ENCODE measurements at regions not wholly inside any gene's neighbourhood (a gene's known extent, or its start where the extent isn't known, plus 50 kb on each side); places are given as distances from the start of the nearest gene placed in this dataset.
"Not testable (repeated sequence)": the region's sequence is repeated elsewhere in the genome, so short reads cannot be mapped to it uniquely, and the experiment has no call there.

DNA sequence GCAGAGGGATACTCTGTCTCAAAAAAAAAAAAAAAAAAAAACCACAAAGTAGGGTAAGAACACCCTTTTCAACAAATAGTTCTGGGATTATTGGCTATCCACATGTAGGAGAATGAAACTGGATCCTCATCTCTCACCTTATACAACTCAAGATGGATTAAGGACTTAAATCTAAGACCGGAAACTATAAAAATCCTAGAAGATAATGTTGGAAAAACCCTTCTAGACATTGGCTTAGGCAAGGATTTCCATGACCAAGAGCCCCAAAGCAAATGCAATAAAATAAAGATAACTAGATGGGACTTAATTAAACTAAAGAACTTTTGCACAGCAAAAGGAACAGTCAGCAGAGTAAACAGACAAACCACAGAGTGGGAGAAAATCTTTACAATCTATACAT, 119.7 kb upstream of the PAM start:
- FAIRE-seq; H3K9ac ChIP-seq (replicated peaks; ENCODE audit: extremely low read depth, insufficient read depth, low read length); H4K20me1 ChIP-seq (replicated peaks; ENCODE audit: control insufficient read depth, extremely low read depth, insufficient read depth, low read length); BruUV-seq (replicated peaks); H3K9me1 ChIP-seq (replicated peaks; ENCODE audit: control insufficient read depth, extremely low read depth, insufficient read depth, low read length); H3K27ac ChIP-seq (ENCODE audit: insufficient read depth, low read depth, low read length); H3K4me2 ChIP-seq (ENCODE audit: insufficient read depth, low read length); dilution Hi-C loops (cut with MboI; ENCODE audit: extremely low pct_ligation_motif_present, low sequenced_read_pairs); H2AFZ ChIP-seq (ENCODE audit: low read depth, low read length); H3K79me2 ChIP-seq (ENCODE audit: control insufficient read depth, insufficient read depth, low read length); POLR2A ChIA-PET; H3K36me3 ChIP-seq (ENCODE audit: control insufficient read depth in 2 of 2, extremely low read depth in 1 of 2, insufficient read depth in 2 of 2, low read length in 2 of 2); H3K27me3 ChIP-seq (ENCODE audit: control insufficient read depth in 2 of 2, insufficient read depth in 2 of 2, low read length in 2 of 2); H3K9me3 ChIP-seq (replicated peaks; ENCODE audit: control insufficient read depth, insufficient read depth, low read length); H3K4me3 ChIP-seq (replicated peaks in 1 of 3; ENCODE audit: insufficient read depth in 1 of 3, low read depth in 1 of 3, low read length in 3 of 3); intact Hi-C loops (cut with micrococcal nuclease); H3K4me1 ChIP-seq (ENCODE audit: control insufficient read depth, extremely low read depth, insufficient read depth, low read length); DNase-seq (ENCODE audit: low read depth, low spot score); CTCF ChIA-PET: not testable (repeated sequence)

DNA sequence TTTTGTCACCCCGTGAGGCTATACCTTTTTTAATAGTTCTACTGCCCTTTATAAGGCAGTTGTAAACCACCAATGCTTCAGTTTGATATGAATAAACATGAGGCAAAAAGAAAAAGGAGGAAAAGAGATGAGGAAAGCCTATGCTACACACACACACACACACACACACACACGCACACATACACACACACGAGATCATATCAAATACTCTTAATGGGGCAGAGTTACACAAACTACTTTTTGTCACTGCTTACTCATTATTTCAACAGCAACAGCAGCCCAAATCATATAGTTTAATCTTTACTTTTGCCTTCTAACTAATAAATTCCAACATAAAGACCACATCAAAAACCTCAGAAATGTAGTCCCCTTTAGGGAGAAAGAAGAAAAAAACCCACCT, 116.8 kb upstream of the PAM start:
- no peaks in the 10 kb centered on the region for H4K20me1 ChIP-seq (replicated peaks; ENCODE audit: control insufficient read depth, extremely low read depth, insufficient read depth, low read length)
- no peak overlapping the region for H3K4me2 ChIP-seq (ENCODE audit: insufficient read depth, low read length)
- intact Hi-C loops (cut with micrococcal nuclease) (no loop called here), dilution Hi-C loops (cut with MboI; ENCODE audit: extremely low pct_ligation_motif_present, low sequenced_read_pairs) (no loop called here)
- no TSS peak for BruUV-seq (replicated peaks)
- H3K9me3 ChIP-seq (replicated peaks; ENCODE audit: control insufficient read depth, insufficient read depth, low read length) = no peaks in the 10 kb centered on the region
- H2AFZ ChIP-seq (ENCODE audit: low read depth, low read length) = no peak overlapping the region
- no peak for DNase-seq (ENCODE audit: low read depth, low spot score)
- H3K36me3 ChIP-seq (ENCODE audit: control insufficient read depth in 2 of 2, extremely low read depth in 1 of 2, insufficient read depth in 2 of 2, low read length in 2 of 2) = no peaks in the 10 kb centered on the region
- FAIRE-seq = no peak
- TF ChIP-seq POLR2AphosphoS5 (IDR thresholded peaks at IDR 0.05; ENCODE audit: insufficient read depth, low read depth, low read length) = no peak
- TF ChIP-seq MYC (IDR thresholded peaks at IDR 0.05; ENCODE audit: low read depth, low read length) = no peak
- TF ChIP-seq FOS (IDR thresholded peaks at IDR 0.05; ENCODE audit: borderline replicate concordance, insufficient read depth, low read length) = no peak
- TF ChIP-seq JUN (IDR thresholded peaks at IDR 0.05; ENCODE audit: borderline replicate concordance, insufficient read depth, insufficient read length, low read depth) = no peak
- no peak for TF ChIP-seq EZH2 (IDR thresholded peaks at IDR 0.05; ENCODE audit: borderline replicate concordance, low read depth, low read length, severe bottlenecking)
- TF ChIP-seq GATA2 (IDR thresholded peaks at IDR 0.05; ENCODE audit: insufficient read depth, insufficient read length, low read depth, low read length) = no peak
- TF ChIP-seq POLR2A (IDR thresholded peaks at IDR 0.05; ENCODE audit: low read depth, low read length) = no peak
- TF ChIP-seq, protein P1, sequence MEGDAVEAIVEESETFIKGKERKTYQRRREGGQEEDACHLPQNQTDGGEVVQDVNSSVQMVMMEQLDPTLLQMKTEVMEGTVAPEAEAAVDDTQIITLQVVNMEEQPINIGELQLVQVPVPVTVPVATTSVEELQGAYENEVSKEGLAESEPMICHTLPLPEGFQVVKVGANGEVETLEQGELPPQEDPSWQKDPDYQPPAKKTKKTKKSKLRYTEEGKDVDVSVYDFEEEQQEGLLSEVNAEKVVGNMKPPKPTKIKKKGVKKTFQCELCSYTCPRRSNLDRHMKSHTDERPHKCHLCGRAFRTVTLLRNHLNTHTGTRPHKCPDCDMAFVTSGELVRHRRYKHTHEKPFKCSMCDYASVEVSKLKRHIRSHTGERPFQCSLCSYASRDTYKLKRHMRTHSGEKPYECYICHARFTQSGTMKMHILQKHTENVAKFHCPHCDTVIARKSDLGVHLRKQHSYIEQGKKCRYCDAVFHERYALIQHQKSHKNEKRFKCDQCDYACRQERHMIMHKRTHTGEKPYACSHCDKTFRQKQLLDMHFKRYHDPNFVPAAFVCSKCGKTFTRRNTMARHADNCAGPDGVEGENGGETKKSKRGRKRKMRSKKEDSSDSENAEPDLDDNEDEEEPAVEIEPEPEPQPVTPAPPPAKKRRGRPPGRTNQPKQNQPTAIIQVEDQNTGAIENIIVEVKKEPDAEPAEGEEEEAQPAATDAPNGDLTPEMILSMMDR (IDR thresholded peaks at IDR 0.05; ENCODE audit: extremely low read depth in 1 of 2, insufficient read depth in 1 of 2, low read depth in 1 of 2, low read length in 2 of 2) = no peak
- TF ChIP-seq, protein P2, sequence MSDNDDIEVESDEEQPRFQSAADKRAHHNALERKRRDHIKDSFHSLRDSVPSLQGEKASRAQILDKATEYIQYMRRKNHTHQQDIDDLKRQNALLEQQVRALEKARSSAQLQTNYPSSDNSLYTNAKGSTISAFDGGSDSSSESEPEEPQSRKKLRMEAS (IDR thresholded peaks at IDR 0.05; ENCODE audit: insufficient read depth, insufficient read length) = no peak
- POLR2A ChIA-PET = no interaction called here
- H3K9me1 ChIP-seq (replicated peaks; ENCODE audit: control insufficient read depth, extremely low read depth, insufficient read depth, low read length) = no peaks in the 10 kb centered on the region
- no peak overlapping the region for H3K27ac ChIP-seq (ENCODE audit: insufficient read depth, low read depth, low read length)
- CTCF ChIA-PET = no interaction called here
- H3K9ac ChIP-seq (replicated peaks; ENCODE audit: extremely low read depth, insufficient read depth, low read length) = no peak overlapping the region
- no peak overlapping the region for H3K4me3 ChIP-seq (replicated peaks in 1 of 3; ENCODE audit: insufficient read depth in 1 of 3, low read depth in 1 of 3, low read length in 3 of 3)
- no peaks in the 10 kb centered on the region for H3K4me1 ChIP-seq (ENCODE audit: control insufficient read depth, extremely low read depth, insufficient read depth, low read length)
- H3K27me3 ChIP-seq (ENCODE audit: control insufficient read depth in 2 of 2, insufficient read depth in 2 of 2, low read length in 2 of 2) = no peaks in the 10 kb centered on the region
- no peaks in the 10 kb centered on the region for H3K79me2 ChIP-seq (ENCODE audit: control insufficient read depth, insufficient read depth, low read length)
